ENCODE measurements at regions not wholly inside any gene's neighbourhood (a gene's known extent, or its start where the extent isn't known, plus 50 kb on each side); places are given as distances from the start of the nearest gene placed in this dataset.

GRCh38 chr16:85544668-85545067, 68.5 kb upstream of the GSE1 start:
- TF ChIP-seq CTCF (conservative IDR thresholded peaks at IDR 0.05; ENCODE audit: low read length) (no peak), EZH2phosphoT487 (IDR thresholded peaks at IDR 0.05; ENCODE audit: borderline replicate concordance) (no peak)
- Histone ChIP-seq H3K9me2 (replicated peaks; ENCODE audit: low read depth, low read length) (no peaks in the 10 kb centered on the region), H3K4me1 (ENCODE audit: insufficient read depth, low read length, poor library complexity, severe bottlenecking) (peaks cover 37% of the 10 kb centered on the region), H3K79me2 (ENCODE audit: insufficient read depth, low read length) (peaks cover 3% of the 10 kb centered on the region; the same call in 1 of the 2 replicates), H3K9me3 (ENCODE audit: insufficient read depth, low read depth, low read length) (peaks cover 8% of the 10 kb centered on the region; the same call in 1 of the 2 replicates), H3K36me3 (ENCODE audit: insufficient read depth, low read length) (peaks cover 4% of the 10 kb centered on the region; the same call in 1 of the 2 replicates), H3K9ac (ENCODE audit: low read depth, low read length, poor library complexity, severe bottlenecking) (no peak overlapping the region), H3K4me3 (ENCODE audit: low read length, poor library complexity, severe bottlenecking) (no peak overlapping the region), H2AFZ (ENCODE audit: low read length) (no peak overlapping the region), H3K4me2 (ENCODE audit: low read depth, low read length, poor library complexity, severe bottlenecking) (no peak overlapping the region), H3F3A (ENCODE audit: low read depth) (peaks cover 3% of the 10 kb centered on the region; the same call in 1 of the 2 replicates), H4K20me1 (ENCODE audit: insufficient read depth, low read length, poor library complexity, severe bottlenecking) (no peaks in the 10 kb centered on the region), H3K27me3 (ENCODE audit: insufficient read depth, low read length, poor library complexity, severe bottlenecking) (no peaks in the 10 kb centered on the region)

DNA sequence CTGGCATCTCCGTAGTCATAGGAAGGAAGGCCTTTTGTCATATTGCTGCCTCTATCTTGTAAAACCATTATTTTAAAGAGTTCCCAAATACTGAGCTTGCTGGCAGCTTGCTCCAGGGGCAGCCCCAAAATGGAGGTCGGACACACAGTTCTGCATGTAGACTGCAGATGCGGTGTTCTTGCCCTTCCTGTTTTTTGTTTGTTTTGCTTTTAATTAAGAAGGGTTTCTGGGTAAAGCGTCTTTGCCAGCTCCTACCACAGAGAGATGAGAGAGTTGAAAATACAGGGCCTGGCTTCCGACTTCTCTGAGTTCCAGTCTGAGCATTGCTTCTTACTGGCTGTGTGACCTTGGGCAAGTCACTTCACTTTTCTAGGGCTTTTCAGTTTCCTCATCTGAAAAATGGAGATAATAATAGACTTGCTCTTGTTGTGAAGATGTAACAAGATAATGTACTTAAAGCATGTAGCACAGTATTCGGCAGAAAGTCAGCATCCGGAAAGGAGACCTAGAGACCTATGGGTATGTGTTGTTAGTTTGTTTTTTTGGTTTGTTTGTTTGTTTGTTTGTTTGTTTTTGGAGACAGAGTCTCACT, 67.8 kb upstream of the GSE1 start:
- Histone ChIP-seq H3F3A (ENCODE audit: low read depth) (peaks cover 3% of the 10 kb centered on the region; the same call in 1 of the 2 replicates), H3K4me1 (ENCODE audit: insufficient read depth, low read length, poor library complexity, severe bottlenecking) (peaks cover 34% of the 10 kb centered on the region), H3K9me2 (replicated peaks; ENCODE audit: low read depth, low read length) (no peaks in the 10 kb centered on the region), H3K36me3 (ENCODE audit: insufficient read depth, low read length) (no peaks in the 10 kb centered on the region), H3K27me3 (ENCODE audit: insufficient read depth, low read length, poor library complexity, severe bottlenecking) (no peaks in the 10 kb centered on the region), H3K9ac (ENCODE audit: low read depth, low read length, poor library complexity, severe bottlenecking) (no peak overlapping the region), H3K4me3 (ENCODE audit: low read length, poor library complexity, severe bottlenecking) (no peak overlapping the region), H3K4me2 (ENCODE audit: low read depth, low read length, poor library complexity, severe bottlenecking) (no peak overlapping the region), H2AFZ (ENCODE audit: low read length) (no peak overlapping the region), H4K20me1 (ENCODE audit: insufficient read depth, low read length, poor library complexity, severe bottlenecking) (no peaks in the 10 kb centered on the region), H3K79me2 (ENCODE audit: insufficient read depth, low read length) (peaks cover 3% of the 10 kb centered on the region; the same call in 1 of the 2 replicates), H3K9me3 (ENCODE audit: insufficient read depth, low read depth, low read length) (peaks cover 1% of the 10 kb centered on the region; the same call in 1 of the 2 replicates)
- TF ChIP-seq CTCF (conservative IDR thresholded peaks at IDR 0.05; ENCODE audit: low read length) (no peak), EZH2phosphoT487 (IDR thresholded peaks at IDR 0.05; ENCODE audit: borderline replicate concordance) (no peak)

GRCh38 chr16:85546585-85547447, 66.3 kb upstream of the GSE1 start:
- Histone ChIP-seq H3K4me3 (ENCODE audit: low read length, poor library complexity, severe bottlenecking) (no peak overlapping the region), H3K4me2 (ENCODE audit: low read depth, low read length, poor library complexity, severe bottlenecking) (no peak overlapping the region), H3F3A (ENCODE audit: low read depth) (peaks cover 3% of the 10 kb centered on the region; the same call in 1 of the 2 replicates), H4K20me1 (ENCODE audit: insufficient read depth, low read length, poor library complexity, severe bottlenecking) (no peaks in the 10 kb centered on the region), H3K27me3 (ENCODE audit: insufficient read depth, low read length, poor library complexity, severe bottlenecking) (no peaks in the 10 kb centered on the region), H3K9me2 (replicated peaks; ENCODE audit: low read depth, low read length) (no peaks in the 10 kb centered on the region), H3K36me3 (ENCODE audit: insufficient read depth, low read length) (no peaks in the 10 kb centered on the region), H3K9me3 (ENCODE audit: insufficient read depth, low read depth, low read length) (no peaks in the 10 kb centered on the region), H3K79me2 (ENCODE audit: insufficient read depth, low read length) (peaks cover 3% of the 10 kb centered on the region; the same call in 1 of the 2 replicates), H3K4me1 (ENCODE audit: insufficient read depth, low read length, poor library complexity, severe bottlenecking) (peaks cover 19% of the 10 kb centered on the region), H3K9ac (ENCODE audit: low read depth, low read length, poor library complexity, severe bottlenecking) (no peak overlapping the region), H2AFZ (ENCODE audit: low read length) (no peak overlapping the region)
- no peak for TF ChIP-seq CTCF (conservative IDR thresholded peaks at IDR 0.05; ENCODE audit: low read length)

Data from Loucy (cell line).